DND-41 (cell line): ENCODE measurements at regions not wholly inside any gene's neighbourhood (a gene's known extent, or its start where the extent isn't known, plus 50 kb on each side); places are given as distances from the start of the nearest gene placed in this dataset.

Experiments used
- CTCF ChIP-seq: IDR thresholded peaks from 2 replicates; pipeline ENCODE4 v1.5.1; 2012; ENCODE audit warnings: borderline replicate concordance, low read length, moderate library complexity, mild to moderate bottlenecking; ENCODE audit not compliant: poor library complexity, severe bottlenecking; ENCODE audit errors: extremely low read depth
- EZH2 ChIP-seq: IDR thresholded peaks from 3 replicates; pipeline ENCODE4 v1.6.1; 2012; ENCODE audit warnings: borderline replicate concordance, low read depth, mild to moderate bottlenecking, moderate library complexity, low read length, inconsistent platforms; ENCODE audit not compliant: severe bottlenecking

GRCh38 chr15:62606376-62607113 lies 436.0 kb upstream of the TPM1 start:
- TF ChIP-seq CTCF (no peak), EZH2 (no peak)
